Esophagus muscularis mucosa (tissue), 4 donors: ENCODE measurements at regions not wholly inside any gene's neighbourhood (a gene's known extent, or its start where the extent isn't known, plus 50 kb on each side); places are given as distances from the start of the nearest gene placed in this dataset.
"Not testable (repeated sequence)": the region's sequence is repeated elsewhere in the genome, so short reads cannot be mapped to it uniquely, and the experiment has no call there.

Source experiments
- DNase-seq: peaks from one replicate; pipeline ENCODE4 v3.0.0-alpha.2; 2017; ENCODE audit errors: extremely low spot score
- H3K27ac ChIP-seq, 4 donors: fragments of 200-600 bp; sonication (generic); replicated peaks in 1 of 4; 1 replicate in 3 of 4; 2 replicates in 1 of 4; pipeline ENCODE4 v1.5.1; 2016 to 2019; ENCODE audit warnings: mild to moderate bottlenecking in 1 of 4
- H3K27me3 ChIP-seq, 4 donors: fragments of 200-600 bp; sonication (generic); one replicate each; pipeline versions ENCODE4 v1.5.1 to v1.6.0; 2016 to 2019
- H3K36me3 ChIP-seq, 4 donors: fragments of 200-600 bp; sonication (generic); one replicate each; pipeline ENCODE4 v1.5.1; 2016 to 2019
- H3K4me1 ChIP-seq, 4 donors: fragments of 200-600 bp; sonication (generic); one replicate each; pipeline ENCODE4 v1.5.1; 2016 to 2019
- H3K4me3 ChIP-seq, 4 donors: fragments of 200-600 bp; sonication (generic); 1 replicate in 2 of 4; 2 replicates in 2 of 4; pipeline ENCODE4 v1.5.1; 2016 to 2019; ENCODE audit warnings: mild to moderate bottlenecking in 4 of 4, moderate library complexity in 1 of 4
- H3K9me3 ChIP-seq, 4 donors: fragments of 200-600 bp; sonication (generic); 1 replicate in 3 of 4; 2 replicates in 1 of 4; pipeline ENCODE4 v1.5.1; 2016 to 2019
- CTCF ChIP-seq, 3 experiments: fragments of 200-600 bp in 2 of 3; fragments of 450-650 bp in 1 of 3; sonication (generic) in 2 of 3; IDR thresholded peaks; one replicate each; pipeline ENCODE4 v1.5.1; 2017 to 2019; ENCODE audit warnings: antibody characterized with exemption in 3 of 3, mild to moderate bottlenecking in 2 of 3, moderate library complexity in 1 of 3
- EP300 ChIP-seq: sonication (generic); formaldehyde crosslinking; IDR thresholded peaks from one replicate; pipeline ENCODE4 v1.6.1; 2017; ENCODE audit warnings: antibody characterized with exemption
- POLR2A ChIP-seq: fragments of 450-650 bp; IDR thresholded peaks from one replicate; pipeline ENCODE4 v1.6.1; 2017; ENCODE audit warnings: antibody characterized with exemption, moderate library complexity, mild to moderate bottlenecking, low read depth
- POLR2AphosphoS5 ChIP-seq, 2 donors: sonication (generic); formaldehyde crosslinking; IDR thresholded peaks; one replicate each; pipeline ENCODE4 v1.6.1; 2017; ENCODE audit warnings: antibody characterized with exemption in 2 of 2
- WGBS: methylation state at CpG from one replicate; pipeline ENCODE4 v1.1.5; 2018; 5-methylcytosine and 5-hydroxymethylcytosine counted together
- intact Hi-C: fragments of 100-400 bp; cut with DNase I; formaldehyde crosslinking; loops from one replicate; pipeline ENCODE4 v1.15.1; 2023

- no peaks in the 10 kb centered on the region for H3K27me3 ChIP-seq
- intact Hi-C loops: no loop called here
Observed at GRCh38 chr5:159681661-159682060, 234.6 kb upstream of the ADRA1B start.

GRCh38 chr5:159682623-159683022, 233.7 kb upstream of the ADRA1B start:
- no peak for TF ChIP-seq POLR2A
- no peak for TF ChIP-seq POLR2AphosphoS5 (IDR thresholded peaks at IDR 0.05)
- intact Hi-C loops: no loop called here
- no peaks in the 10 kb centered on the region for H3K4me1 ChIP-seq
- H3K27me3 ChIP-seq: no peaks in the 10 kb centered on the region
- H3K9me3 ChIP-seq: peaks cover 0 to 9% (median 0%) of the 10 kb centered on the region in 4 donors
- H3K4me3 ChIP-seq: no peak overlapping the region
- no peak for DNase-seq
- no peaks in the 10 kb centered on the region for H3K36me3 ChIP-seq
- H3K27ac ChIP-seq: no peak overlapping the region
- WGBS: 83% methylated on average over 2 of the region's 2 CpGs

More at GRCh38 chr5:159681661-159682060, 234.6 kb upstream of the ADRA1B start:
- H3K4me3 ChIP-seq: no peak overlapping the region
- DNase-seq: no peak
- no peak for TF ChIP-seq POLR2A
- no peak for TF ChIP-seq POLR2AphosphoS5 (IDR thresholded peaks at IDR 0.05)
- no peak for TF ChIP-seq CTCF (IDR thresholded peaks at IDR 0.05)
- TF ChIP-seq EP300: no peak
- H3K9me3 ChIP-seq: peaks cover 0 to 9% (median 0%) of the 10 kb centered on the region in 4 donors
- H3K36me3 ChIP-seq: no peaks in the 10 kb centered on the region
- no peaks in the 10 kb centered on the region for H3K4me1 ChIP-seq
- no peak overlapping the region for H3K27ac ChIP-seq

GRCh38 chr5:159687892-159688291, 228.4 kb upstream of the ADRA1B start:
- H3K36me3 ChIP-seq, H3K4me1 ChIP-seq, H3K9me3 ChIP-seq, H3K27me3 ChIP-seq, H3K27ac ChIP-seq, DNase-seq, intact Hi-C loops, H3K4me3 ChIP-seq: not testable (repeated sequence)

GRCh38 chr5:159695741-159696294, 220.5 kb upstream of the ADRA1B start:
- 47% methylated on average over 5 of the region's 5 CpGs for WGBS
- intact Hi-C loops: no loop called here
- TF ChIP-seq POLR2A (no peak), POLR2AphosphoS5 (IDR thresholded peaks at IDR 0.05) (no peak), CTCF (IDR thresholded peaks at IDR 0.05) (no peak), EP300 (no peak)
- no peak overlapping the region for H3K27ac ChIP-seq
- peak; percentile 72 for DNase-seq
- H3K4me3 ChIP-seq: no peak overlapping the region
- H3K9me3 ChIP-seq: peaks cover 0 to 4% (median 0%) of the 10 kb centered on the region in 4 donors
- H3K36me3 ChIP-seq: no peaks in the 10 kb centered on the region
- H3K27me3 ChIP-seq: no peaks in the 10 kb centered on the region
- H3K4me1 ChIP-seq: no peaks in the 10 kb centered on the region

GRCh38 chr5:159697530-159697929, 218.8 kb upstream of the ADRA1B start:
- peak; percentile 86 for DNase-seq

More at GRCh38 chr5:159697530-159697929, 218.8 kb upstream of the ADRA1B start:
- Histone ChIP-seq H3K27ac (no peak overlapping the region), H3K27me3 (no peaks in the 10 kb centered on the region), H3K4me3 (no peak overlapping the region), H3K4me1 (no peaks in the 10 kb centered on the region), H3K9me3 (no peaks in the 10 kb centered on the region), H3K36me3 (no peaks in the 10 kb centered on the region)
- TF ChIP-seq POLR2AphosphoS5 (IDR thresholded peaks at IDR 0.05) (no peak), CTCF (IDR thresholded peaks at IDR 0.05) (no peak), EP300 (no peak), POLR2A (no peak)
- intact Hi-C loops: no loop called here
